GM12878 (cell line): ENCODE measurements at regions not wholly inside any gene's neighbourhood (a gene's known extent, or its start where the extent isn't known, plus 50 kb on each side); places are given as distances from the start of the nearest gene placed in this dataset.
A peak's percentile ranks its signal among the peaks of the same experiment; 100 is the strongest.

ENCODE experiments used
- ATAC-seq: fragments of 200-7000 bp; cut with Tn5 transposase; 3 replicates; pipeline ENCODE4 v1.9.1; 2020; ENCODE audit warnings: mild to moderate bottlenecking, moderate library complexity
- BruUV-seq: library from RNA; stranded (reverse); fragments of 400-500 nt; replicated peaks from 2 replicates; lab custom pipeline; 2021; lab: Mats Ljungman, UMichigan
- CTCF ChIA-PET: fragments of 300-600 bp; sonication (Branson Sonifier 250); formaldehyde crosslinking; extraction: SDS; loops from one replicate; lab custom pipeline; 2021; ENCODE audit warnings: inconsistent platforms; lab: Yijun Ruan, JAX
- POLR2A ChIA-PET: fragments of 350-600 bp; formaldehyde crosslinking; extraction: SDS; loops from one replicate; lab custom pipeline; 2021; ENCODE audit warnings: inconsistent platforms; lab: Charles Lee
- RAD21 ChIA-PET: fragments of 300-600 bp; sonication (Branson Sonifier 250); formaldehyde crosslinking; loops from one replicate; lab custom pipeline; 2023; ENCODE audit warnings: antibody characterized with exemption; ENCODE audit not compliant: unreplicated experiment; lab: Charles Lee
- SMC1A ChIA-PET: fragments of 300-600 bp; sonication (Branson Sonifier 250); formaldehyde crosslinking; loops from one replicate; lab custom pipeline; 2023; ENCODE audit not compliant: unreplicated experiment, uncharacterized antibody; lab: Charles Lee
- DNase-seq: peaks from one replicate; pipeline ENCODE4 v3.0.0-alpha.2; 2011; ENCODE audit warnings: low read depth, low spot score
- FAIRE-seq: peaks from 3 replicates; lab custom pipeline; 2011; peaks lifted over from hg19 to GRCh38; lab: Jason Lieb, UNC
- H2AFZ ChIP-seq: 2 replicates; pipeline ENCODE4 v1.6.0; 2011; ENCODE audit warnings: low read depth, low read length, control low read depth; ENCODE audit not compliant: control insufficient read depth
- H3K27ac ChIP-seq: 2 replicates; pipeline ENCODE4 v1.5.1; 2011; ENCODE audit warnings: control low read depth; ENCODE audit not compliant: control insufficient read depth, insufficient read depth
- H3K27me3 ChIP-seq, 2 experiments: replicated peaks in 1 of 2; 2 replicates each; pipeline versions ENCODE4 v1.6.0 to v1.6.1; 2011; ENCODE audit warnings: low read length in 1 of 2; ENCODE audit not compliant: control insufficient read depth in 2 of 2, insufficient read depth in 2 of 2
- H3K36me3 ChIP-seq, 2 experiments: 2 replicates each; pipeline ENCODE4 v1.5.1; 2011; ENCODE audit warnings: low read length in 1 of 2; ENCODE audit not compliant: control insufficient read depth in 2 of 2, insufficient read depth in 2 of 2
- H3K4me1 ChIP-seq: 2 replicates; pipeline ENCODE4 v1.6.1; 2011; ENCODE audit warnings: mild to moderate bottlenecking, low read length, moderate library complexity, mixed read lengths; ENCODE audit not compliant: control insufficient read depth, insufficient read depth
- H3K4me2 ChIP-seq: 2 replicates; pipeline ENCODE4 v1.6.0; 2011; ENCODE audit warnings: control low read depth; ENCODE audit not compliant: control insufficient read depth, insufficient read depth
- H3K4me3 ChIP-seq: fragments of 200-600 bp; sonication (generic); 2 replicates; pipeline ENCODE4 v1.5.1; 2016
- H3K79me2 ChIP-seq: 2 replicates; pipeline ENCODE4 v1.6.0; 2011; ENCODE audit warnings: low read length; ENCODE audit not compliant: control insufficient read depth, insufficient read depth
- H3K9ac ChIP-seq: 2 replicates; pipeline ENCODE4 v1.8.0; 2011; ENCODE audit warnings: low read length, control low read depth, mixed read lengths; ENCODE audit not compliant: control insufficient read depth, insufficient read depth
- H3K9me3 ChIP-seq: replicated peaks from 3 replicates; pipeline ENCODE4 v1.5.1; 2011; ENCODE audit warnings: mild to moderate bottlenecking, low read length; ENCODE audit not compliant: control insufficient read depth, insufficient read depth
- H4K20me1 ChIP-seq: 2 replicates; pipeline ENCODE4 v1.6.0; 2011; ENCODE audit not compliant: control insufficient read depth, insufficient read depth
- ATF7 ChIP-seq: fragments of 450-650 bp; IDR thresholded peaks from 2 replicates; pipeline ENCODE4 v1.6.1; 2016; ENCODE audit warnings: low read depth, mild to moderate bottlenecking
- BACH1 ChIP-seq: fragments of 450-650 bp; IDR thresholded peaks from 2 replicates; pipeline ENCODE4 v1.6.1; 2017; ENCODE audit warnings: mild to moderate bottlenecking, borderline replicate concordance
- BHLHE40 ChIP-seq, 2 experiments: fragments of 450-650 bp in 1 of 2; IDR thresholded peaks; 2 replicates each; pipeline ENCODE4 v1.6.1; 2011 to 2017; ENCODE audit warnings: low read depth in 2 of 2, borderline replicate concordance in 1 of 2, improper control_type of control experiment in 1 of 2, low read length in 1 of 2, mild to moderate bottlenecking in 1 of 2
- EED ChIP-seq: sonication (generic); IDR thresholded peaks from 2 replicates; pipeline ENCODE4 v1.6.1; 2016; ENCODE audit warnings: antibody characterized with exemption, low read depth
- IKZF2 ChIP-seq, 2 experiments: fragments of 450-650 bp; IDR thresholded peaks; 2 replicates each; pipeline ENCODE4 v1.6.1; 2017; ENCODE audit warnings: mild to moderate bottlenecking in 2 of 2, moderate library complexity in 2 of 2
- IRF4 ChIP-seq: IDR thresholded peaks from 2 replicates; pipeline ENCODE4 v1.6.1; 2011; ENCODE audit warnings: low read depth, low read length
- KAT2A ChIP-seq: conservative IDR thresholded peaks from 2 replicates; pipeline ENCODE4 v1.6.1; 2011; ENCODE audit warnings: low read depth, low read length; ENCODE audit not compliant: control insufficient read depth
- MXI1 ChIP-seq: fragments of 150-350 bp; IDR thresholded peaks from 2 replicates; pipeline ENCODE4 v1.6.1; 2011; ENCODE audit warnings: low read depth, mild to moderate bottlenecking, inconsistent platforms, low read length, improper control_type of control experiment
- POLR2AphosphoS5 ChIP-seq: IDR thresholded peaks from 2 replicates; pipeline ENCODE4 v1.6.1; 2011; ENCODE audit warnings: mild to moderate bottlenecking, low read length, inconsistent platforms
- RAD51 ChIP-seq: fragments of 450-650 bp; IDR thresholded peaks from 2 replicates; pipeline ENCODE4 v1.6.1; 2016; ENCODE audit warnings: moderate library complexity, mild to moderate bottlenecking, inconsistent platforms
- RB1 ChIP-seq: fragments of 450-650 bp; formaldehyde crosslinking; IDR thresholded peaks from 2 replicates; pipeline ENCODE4 v1.6.1; 2017; ENCODE audit warnings: mild to moderate bottlenecking, borderline replicate concordance
- SPI1 ChIP-seq: IDR thresholded peaks from 2 replicates; pipeline ENCODE4 v1.6.1; 2011; ENCODE audit warnings: low read depth, mild to moderate bottlenecking, low read length, moderate library complexity, borderline replicate concordance; ENCODE audit not compliant: insufficient read depth
- ZNF384 ChIP-seq: IDR thresholded peaks from 2 replicates; pipeline ENCODE4 v1.6.1; 2012; ENCODE audit warnings: low read depth, mild to moderate bottlenecking, low read length, improper control_type of control experiment, borderline replicate concordance
- WGBS: methylation state at CpG from one replicate; pipeline ENCODE4 v1.1.6; 2016; ENCODE audit warnings: low lambda C conversion rate; ENCODE audit not compliant: insufficient replicate concordance, insufficient coverage; ENCODE audit errors: missing lambda C conversion rate; 5-methylcytosine and 5-hydroxymethylcytosine counted together
- in situ Hi-C: fragments of 300-500 bp; cut with MboI; formaldehyde crosslinking; loops from 9 replicates; pipeline ENCODE4 v1.14.3; 2018; ENCODE audit warnings: mixed read lengths
- intact Hi-C: fragments of 100-400 bp; cut with micrococcal nuclease; formaldehyde crosslinking; loops from one replicate; pipeline ENCODE4 v1.14.2; 2022; ENCODE audit not compliant: unreplicated experiment
- TF ChIP-seq, protein P1 (sequence below): IDR thresholded peaks from 2 replicates; pipeline ENCODE4 v1.6.1; 2011; ENCODE audit warnings: borderline replicate concordance, low read depth, mild to moderate bottlenecking, moderate library complexity, low read length; ENCODE audit not compliant: insufficient read depth, poor library complexity, severe bottlenecking

- intact Hi-C loops: no loop called here
- Histone ChIP-seq H3K4me2 (no peak overlapping the region), H3K9me3 (peaks cover 5% of the 10 kb centered on the region; the same call in 2 of the 3 replicates), H3K36me3 (no peaks in the 10 kb centered on the region), H3K9ac (no peak overlapping the region), H3K79me2 (no peaks in the 10 kb centered on the region), H3K27me3 (no peaks in the 10 kb centered on the region; a peak in 1 of 4 replicates), H3K27ac (no peak overlapping the region), H4K20me1 (no peaks in the 10 kb centered on the region), H3K4me3 (no peak overlapping the region), H2AFZ (no peak overlapping the region), H3K4me1 (no peaks in the 10 kb centered on the region)
- peak; percentile 37; the same call in 1 of the 2 replicates for TF ChIP-seq RAD51
- no peak for TF ChIP-seq MXI1
- SMC1A ChIA-PET: interaction anchor here (0.9 to 1.1 kb wide), 3 partner anchors 16 to 268 kb away, joined by 3 to 4 read pairs (median 3); no protein-coding TSS in a partner anchor
- RAD21 ChIA-PET: interaction anchor here (0.6 kb wide), 1 partner anchor 27 kb away, joined by 4 read pairs; no protein-coding TSS in a partner anchor
- no peak for ATAC-seq
- in situ Hi-C loops: no loop called here
- FAIRE-seq: no peak
- DNase-seq: no peak
- no TSS peak for BruUV-seq
- CTCF ChIA-PET: interaction anchor here (0.5 to 2.2 kb wide), 3 partner anchors 9 to 798 kb away, joined by 3 to 6 read pairs (median 3); no protein-coding TSS in a partner anchor
- 44% methylated on average over 9 of the region's 9 CpGs for WGBS
- POLR2A ChIA-PET: no interaction called here
Measured at GRCh38 chr9:124116683-124117363, 105.3 kb downstream of the LHX2 start.

GRCh38 chr9:124118894-124119293 lies 107.3 kb downstream of the LHX2 start:
- ChIA-PET CTCF (interaction anchor here (1.3 kb wide), 1 partner anchor 8 kb away, joined by 5 read pairs; no protein-coding TSS in a partner anchor), POLR2A (no interaction called here), SMC1A (interaction anchor here (1.1 kb wide), 1 partner anchor 268 kb away, joined by 3 read pairs; no protein-coding TSS in a partner anchor), RAD21 (interaction anchor here (0.6 kb wide), 1 partner anchor 163 kb away, joined by 4 read pairs; no protein-coding TSS in a partner anchor)
- no peaks in the 10 kb centered on the region for H3K27me3 ChIP-seq
- DNase-seq: no peak
- no TSS peak for BruUV-seq
- no peak for ATAC-seq
- intact Hi-C loops: no loop called here
- H3K79me2 ChIP-seq: no peaks in the 10 kb centered on the region
- no peak overlapping the region for H2AFZ ChIP-seq
- H3K36me3 ChIP-seq: no peaks in the 10 kb centered on the region
- no peak overlapping the region for H3K27ac ChIP-seq
- peaks cover 6% of the 10 kb centered on the region; the same call in 2 of the 3 replicates for H3K9me3 ChIP-seq
- no peaks in the 10 kb centered on the region for H4K20me1 ChIP-seq
- H3K4me2 ChIP-seq: no peak overlapping the region
- in situ Hi-C loops: no loop called here
- FAIRE-seq: no peak
- 29% methylated on average over 6 of the region's 6 CpGs for WGBS
- H3K9ac ChIP-seq: no peak overlapping the region
- no peaks in the 10 kb centered on the region for H3K4me1 ChIP-seq
- H3K4me3 ChIP-seq: no peak overlapping the region
- no peak for TF ChIP-seq IKZF2 (IDR thresholded peaks at IDR 0.05)
- no peak for TF ChIP-seq BACH1
- TF ChIP-seq EED: no peak
- TF ChIP-seq POLR2AphosphoS5: no peak
- TF ChIP-seq KAT2A: no peak
- TF ChIP-seq SPI1: no peak
- no peak for TF ChIP-seq ZNF384
- no peak for TF ChIP-seq IRF4
- TF ChIP-seq, protein P1, sequence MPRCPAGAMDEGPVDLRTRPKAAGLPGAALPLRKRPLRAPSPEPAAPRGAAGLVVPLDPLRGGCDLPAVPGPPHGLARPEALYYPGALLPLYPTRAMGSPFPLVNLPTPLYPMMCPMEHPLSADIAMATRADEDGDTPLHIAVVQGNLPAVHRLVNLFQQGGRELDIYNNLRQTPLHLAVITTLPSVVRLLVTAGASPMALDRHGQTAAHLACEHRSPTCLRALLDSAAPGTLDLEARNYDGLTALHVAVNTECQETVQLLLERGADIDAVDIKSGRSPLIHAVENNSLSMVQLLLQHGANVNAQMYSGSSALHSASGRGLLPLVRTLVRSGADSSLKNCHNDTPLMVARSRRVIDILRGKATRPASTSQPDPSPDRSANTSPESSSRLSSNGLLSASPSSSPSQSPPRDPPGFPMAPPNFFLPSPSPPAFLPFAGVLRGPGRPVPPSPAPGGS: no peak
- TF ChIP-seq RB1: no peak
- TF ChIP-seq BHLHE40 (IDR thresholded peaks at IDR 0.05; ENCODE audit: borderline replicate concordance in 1 of 2, low read depth in 2 of 2, low read length in 1 of 2): no peak
- TF ChIP-seq ATF7: no peak
